ENCODE measurements at regions not wholly inside any gene's neighbourhood (a gene's known extent, or its start where the extent isn't known, plus 50 kb on each side); places are given as distances from the start of the nearest gene placed in this dataset.
"Not testable (repeated sequence)": the region's sequence is repeated elsewhere in the genome, so short reads cannot be mapped to it uniquely, and the experiment has no call there.

GRCh38 chr2:228387776-228388175, 206.3 kb upstream of the SPHKAP start:
- no peak for DNase-seq

DNA sequence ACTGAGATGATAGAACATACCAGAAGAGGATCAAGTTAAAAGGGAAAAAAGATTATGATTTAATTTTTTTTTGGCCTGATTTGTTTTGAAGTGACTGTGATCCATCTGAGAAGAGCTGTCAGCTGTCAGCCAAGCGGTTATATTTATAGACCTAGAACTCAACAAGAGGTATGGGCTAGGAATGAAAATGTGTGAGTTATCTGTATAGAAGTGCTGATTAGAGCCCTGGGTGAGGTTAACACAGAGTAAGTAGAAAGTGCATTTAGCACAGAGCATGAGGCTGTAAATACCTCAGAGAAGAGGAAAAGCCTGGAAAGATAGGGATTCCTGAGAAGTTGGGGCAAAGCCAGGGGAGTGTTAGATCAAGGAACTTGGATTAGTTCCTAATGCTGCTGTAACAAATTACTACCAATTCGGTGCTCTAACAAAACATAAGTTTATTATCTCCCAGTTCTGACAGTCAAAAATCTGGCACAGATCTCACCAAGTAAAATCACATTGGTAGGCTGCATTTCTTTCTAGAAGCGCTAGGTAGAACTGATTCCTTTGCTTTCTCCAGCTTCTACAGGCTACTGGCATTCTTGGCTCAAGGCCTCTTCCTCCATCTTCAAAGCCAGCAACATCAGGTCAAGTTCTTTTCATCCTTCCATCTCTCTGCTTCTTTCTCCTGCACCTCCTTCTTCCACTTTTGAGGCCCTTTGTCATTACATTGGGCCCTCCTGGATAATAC, 197.4 kb upstream of the SPHKAP start:
- no peak for DNase-seq

- no peak for DNase-seq
Observed at GRCh38 chr2:228378233-228378632, 196.7 kb upstream of the SPHKAP start.

GRCh38 chr2:228377533-228377932, 196.0 kb upstream of the SPHKAP start:
- peak in 2 of 3 experiments; percentile 1 to 15 for DNase-seq

- DNase-seq: no peak
Observed at GRCh38 chr2:228374741-228375140, 193.3 kb upstream of the SPHKAP start.

DNA sequence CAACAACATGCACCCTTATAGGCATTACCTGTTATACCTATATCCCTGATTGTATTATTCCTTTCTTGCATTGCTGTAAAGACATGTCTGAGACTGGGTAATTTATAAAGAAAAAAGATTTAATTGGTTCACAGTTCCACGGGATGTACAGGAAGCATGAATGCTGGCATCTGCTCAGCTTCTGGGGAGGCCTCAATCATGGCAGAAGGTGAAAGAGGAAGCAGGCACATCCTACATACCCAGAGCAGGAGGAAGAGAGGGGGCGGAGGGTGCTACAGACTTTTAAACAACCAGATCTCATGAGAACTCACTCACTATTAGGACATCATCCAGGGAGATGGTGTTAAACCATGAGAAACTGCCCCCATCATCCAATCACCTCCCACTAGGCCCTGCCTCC, 191.7 kb upstream of the SPHKAP start:
- no peak for DNase-seq

GRCh38 chr2:228372212-228372611, 190.7 kb upstream of the SPHKAP start:
- no peak for DNase-seq

- DNase-seq: no peak
Observed at GRCh38 chr2:228369400-228370031, 188.0 kb upstream of the SPHKAP start.

GRCh38 chr2:228367356-228367755, 185.9 kb upstream of the SPHKAP start:
- peak; percentile 6 to 55 (median 19) for DNase-seq

- no peak for DNase-seq
Observed at GRCh38 chr2:228359473-228359872, 178.0 kb upstream of the SPHKAP start.

DNA sequence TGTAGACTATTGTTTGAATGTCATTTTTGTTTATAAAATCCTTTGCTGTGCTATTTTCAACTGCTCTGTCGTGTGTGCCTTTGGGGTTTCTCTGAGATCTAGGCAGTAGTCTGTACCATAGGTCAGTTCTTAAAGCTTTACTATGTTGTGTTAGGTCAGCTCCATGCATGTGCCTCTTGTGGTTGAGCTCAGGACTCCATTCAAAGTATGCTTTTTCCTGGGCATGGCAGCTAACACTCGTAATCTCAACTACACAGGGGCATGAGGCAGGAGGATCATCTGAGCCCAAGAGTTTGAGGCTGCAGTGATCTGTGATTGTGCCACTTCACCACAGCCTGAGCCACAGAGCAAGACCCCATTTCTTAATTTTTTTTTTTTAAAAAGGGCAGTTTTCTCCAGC, 174.4 kb upstream of the SPHKAP start:
- DNase-seq: no peak

DNA sequence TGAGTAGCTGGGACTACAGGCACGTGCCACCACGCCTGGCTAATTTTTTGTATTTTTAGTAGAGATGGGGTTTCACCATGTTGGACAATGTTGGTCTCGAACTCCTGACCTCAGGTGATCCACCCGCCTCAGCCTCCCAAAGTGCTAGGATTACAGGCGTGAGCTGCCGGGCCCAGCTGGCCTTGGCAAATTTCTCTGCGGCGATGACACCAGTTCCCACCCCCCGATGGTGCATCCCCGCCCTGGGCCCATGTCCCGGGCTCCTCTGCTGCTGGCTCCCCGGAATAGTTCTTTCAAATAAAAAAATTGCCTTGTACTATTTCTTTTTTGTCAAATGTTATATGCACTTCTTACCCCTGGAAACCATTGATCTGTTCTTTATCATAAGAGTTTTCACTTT, 171.5 kb upstream of the SPHKAP start:
- not testable (repeated sequence) for DNase-seq

DNA sequence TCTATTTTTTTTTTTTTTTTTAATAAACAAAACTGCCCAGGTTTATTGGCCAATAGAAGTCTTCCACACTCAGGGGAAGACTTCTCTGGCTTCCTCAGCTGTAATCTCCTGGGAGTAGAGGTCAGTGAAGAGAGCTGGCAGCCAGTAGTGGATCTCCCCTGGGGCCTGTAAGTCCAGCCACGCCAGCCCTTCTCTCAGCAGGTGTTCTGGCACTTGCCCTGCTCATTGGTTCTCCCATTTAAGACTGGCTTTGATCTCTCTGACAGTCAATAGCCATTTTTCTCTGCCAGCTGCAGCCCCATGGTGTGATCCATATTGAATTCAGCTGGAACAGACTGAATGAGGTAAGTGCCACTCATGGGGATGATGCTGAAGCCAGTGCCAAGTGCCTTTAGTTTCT, 170.6 kb upstream of the SPHKAP start:
- peak; percentile 16 to 73 (median 66) for DNase-seq

DNA sequence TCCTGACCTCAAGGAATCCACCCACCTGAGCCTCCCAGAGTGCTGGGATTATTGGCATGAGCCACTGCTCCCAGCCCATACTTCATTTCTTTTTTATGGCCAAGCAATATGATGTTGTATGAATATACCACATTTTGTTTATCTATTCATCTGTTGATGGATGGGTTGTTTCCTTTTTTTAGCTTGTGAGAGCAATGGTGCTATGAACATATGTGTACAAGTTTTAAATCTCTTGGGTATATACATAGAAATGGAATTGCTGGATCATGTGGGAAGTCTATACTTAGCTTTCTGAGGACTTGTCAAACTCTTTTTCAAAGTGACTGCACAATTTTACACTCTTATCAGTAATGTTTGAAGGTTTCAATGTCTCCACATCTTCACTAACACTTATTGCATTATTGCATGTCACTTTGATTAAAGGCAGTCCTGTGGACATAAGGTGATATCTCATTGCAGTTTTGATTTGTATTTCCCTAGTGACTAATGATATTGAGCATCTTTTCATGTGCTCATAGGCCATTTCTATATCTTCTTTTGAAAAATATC, 167.1 kb upstream of the SPHKAP start:
- no peak for DNase-seq

DNA sequence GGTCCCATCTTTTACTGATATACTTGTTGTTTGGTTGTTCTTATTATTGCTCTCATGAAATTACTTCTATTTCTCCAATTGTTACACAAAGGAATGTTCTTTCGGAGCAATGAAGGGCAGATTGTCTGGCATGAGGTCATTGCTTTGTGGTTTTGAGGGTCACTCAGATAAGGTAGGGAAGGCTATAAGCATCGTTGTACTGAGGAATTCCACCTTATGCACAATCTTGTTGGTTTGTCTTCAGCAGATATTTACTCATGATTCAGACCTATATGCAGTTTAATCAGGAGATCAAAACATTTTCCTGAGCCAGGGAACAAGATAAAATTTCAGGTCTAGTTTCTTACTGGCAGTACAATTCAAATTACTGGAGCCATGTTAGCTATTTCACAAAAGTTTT, 163.0 kb upstream of the SPHKAP start:
- no peak for DNase-seq

GRCh38 chr2:228339525-228339924, 158.0 kb upstream of the SPHKAP start:
- no peak for DNase-seq

DNA sequence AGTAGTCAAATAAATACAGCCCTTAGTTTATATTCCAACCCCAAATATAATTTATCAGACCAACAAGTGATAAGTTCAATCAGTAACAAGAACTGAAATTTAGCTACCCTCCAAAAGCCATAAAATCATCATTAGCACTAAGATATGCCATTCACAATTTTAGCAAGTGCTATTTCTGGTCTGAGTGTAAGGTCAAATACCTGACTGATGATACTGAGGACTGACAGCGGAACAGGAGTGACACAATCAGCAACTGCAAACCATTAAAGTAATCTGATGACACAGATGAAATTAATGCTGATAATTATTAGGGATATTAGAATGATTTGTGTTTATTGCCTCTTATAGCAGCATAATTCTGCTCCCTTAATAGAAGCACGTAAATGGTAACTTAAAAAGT, 152.7 kb upstream of the SPHKAP start:
- no peak for DNase-seq

GRCh38 chr2:228329282-228329681, 147.8 kb upstream of the SPHKAP start:
- peak in 1 of 3 experiments; percentile 8 for DNase-seq

- DNase-seq: no peak
Observed at GRCh38 chr2:228321015-228321414, 139.5 kb upstream of the SPHKAP start.

GRCh38 chr2:228318218-228318617, 136.7 kb upstream of the SPHKAP start:
- DNase-seq: peak in 2 of 3 experiments; percentile 28 to 57

DNA sequence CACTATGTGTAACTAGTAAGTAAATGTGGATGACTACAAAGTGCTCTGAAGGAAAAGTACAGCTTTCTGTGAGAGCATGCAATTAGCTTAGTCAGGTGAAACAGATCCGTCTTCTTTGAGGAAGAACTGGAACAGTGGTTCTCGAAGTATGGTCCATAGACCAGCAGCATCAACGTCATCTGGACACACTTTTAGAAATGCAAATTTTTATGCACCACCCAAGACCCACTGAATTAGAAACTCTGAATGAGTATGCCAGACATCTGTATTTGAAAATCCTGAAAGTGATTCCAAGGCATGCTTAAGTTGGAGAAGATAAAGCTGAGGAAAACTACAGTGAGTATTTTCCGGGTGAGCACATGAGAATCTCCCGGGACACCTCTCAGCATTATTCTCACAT, 130.7 kb upstream of the SPHKAP start:
- DNase-seq: no peak

GRCh38 chr2:228303960-228304359, 122.5 kb upstream of the SPHKAP start:
- peak in 1 of 3 experiments; percentile 15 for DNase-seq

DNA sequence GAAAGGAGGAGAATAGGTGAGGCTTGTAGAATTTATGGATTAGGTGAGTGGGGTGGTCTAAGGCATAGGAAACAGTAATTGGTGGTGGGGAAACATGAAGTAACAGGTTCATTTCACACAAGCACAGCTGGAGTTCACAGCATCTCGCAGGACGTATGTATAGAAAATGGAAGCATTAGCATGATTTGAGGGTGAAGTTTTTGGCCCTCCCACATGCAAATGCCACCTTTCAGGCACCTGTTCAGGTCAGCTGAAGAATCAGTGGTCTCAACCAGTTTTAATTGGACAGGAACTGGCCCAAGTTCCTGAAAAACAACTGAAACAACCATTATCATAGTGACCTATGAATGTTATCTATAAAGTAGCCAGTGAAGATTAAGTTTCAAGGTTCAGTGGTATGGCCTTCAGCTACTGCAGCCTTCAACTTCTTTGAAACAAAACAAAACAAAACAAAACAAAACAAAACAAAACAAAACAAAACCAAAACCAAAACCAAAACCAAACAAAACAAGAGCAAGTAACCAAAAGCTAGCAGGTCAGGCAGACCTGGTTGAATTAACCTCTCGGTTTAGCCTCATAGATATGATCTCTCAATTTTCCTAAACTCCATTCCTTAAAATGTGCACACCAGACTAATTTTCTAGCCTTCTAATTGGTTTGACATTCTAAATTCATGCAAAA, 102.1 kb upstream of the SPHKAP start:
- no peak for DNase-seq

GRCh38 chr2:228282376-228282775, 100.9 kb upstream of the SPHKAP start:
- no peak for DNase-seq

All from NCI-H1417 (cell line).